ENCODE measurements at regions not wholly inside any gene's neighbourhood (a gene's known extent, or its start where the extent isn't known, plus 50 kb on each side); places are given as distances from the start of the nearest gene placed in this dataset.

DNA sequence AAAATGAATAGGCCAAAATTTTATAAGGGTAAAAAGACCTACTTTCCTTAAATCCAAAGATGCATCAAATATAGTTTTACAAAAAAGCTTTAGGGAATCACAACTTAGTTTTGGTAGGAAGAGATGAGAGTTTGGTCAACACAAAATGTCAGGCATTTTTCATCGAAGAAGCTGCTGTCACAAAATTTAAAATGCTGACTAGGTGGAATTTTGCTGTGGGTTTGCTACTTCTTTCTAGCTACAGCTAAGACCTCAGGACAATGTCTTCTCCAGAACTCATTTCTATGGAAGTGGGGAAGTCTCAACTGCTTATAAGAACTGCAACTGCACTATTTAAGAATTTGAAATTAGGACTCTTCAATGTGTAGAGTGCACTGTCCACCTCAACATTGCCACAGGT lies 351.1 kb downstream of the HAO1 start:
- ATAC-seq (replicated peaks), result no peak
- Mint-ChIP-seq H3K36me3 (ENCODE audit: insufficient read depth) (no peaks in the 10 kb centered on the region), H3K27me3 (no peaks in the 10 kb centered on the region), H3K27ac (no peak overlapping the region), H3K4me1 (ENCODE audit: low read depth in 2 of 2) (no peaks in the 10 kb centered on the region), H3K4me3 (no peak overlapping the region), H3K9me3 (peaks cover 4 to 7% of the 10 kb centered on the region in 2 donors)
- no peak for DNase-seq

DNA sequence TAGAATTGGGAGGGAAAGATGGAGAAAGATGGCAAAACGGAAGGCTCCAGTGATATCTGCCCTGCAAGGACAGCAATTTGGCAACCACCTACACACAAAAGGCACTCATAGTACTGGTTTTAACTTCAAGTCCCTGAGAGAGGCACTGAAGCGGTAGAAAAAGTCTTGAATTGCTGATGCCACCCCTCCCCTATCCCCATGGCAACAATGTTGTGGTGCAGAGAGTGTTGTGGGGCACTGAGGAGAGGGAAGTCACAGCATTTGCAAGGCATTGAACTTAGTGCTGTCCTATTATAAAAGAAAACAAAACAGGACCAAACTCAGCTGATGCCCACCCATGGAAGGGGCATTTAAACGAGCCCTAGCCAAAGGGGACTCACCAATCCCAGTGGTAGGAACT lies 343.7 kb downstream of the HAO1 start:
- Mint-ChIP-seq H3K4me1 (ENCODE audit: low read depth in 2 of 2) (no peaks in the 10 kb centered on the region), H3K4me3 (no peak overlapping the region), H3K9me3 (peaks cover 11 to 18% of the 10 kb centered on the region in 2 donors), H3K27ac (no peak overlapping the region), H3K27me3 (no peaks in the 10 kb centered on the region), H3K36me3 (ENCODE audit: insufficient read depth) (no peaks in the 10 kb centered on the region)
- DNase-seq (no peak), ATAC-seq (replicated peaks) (no peak)

DNA sequence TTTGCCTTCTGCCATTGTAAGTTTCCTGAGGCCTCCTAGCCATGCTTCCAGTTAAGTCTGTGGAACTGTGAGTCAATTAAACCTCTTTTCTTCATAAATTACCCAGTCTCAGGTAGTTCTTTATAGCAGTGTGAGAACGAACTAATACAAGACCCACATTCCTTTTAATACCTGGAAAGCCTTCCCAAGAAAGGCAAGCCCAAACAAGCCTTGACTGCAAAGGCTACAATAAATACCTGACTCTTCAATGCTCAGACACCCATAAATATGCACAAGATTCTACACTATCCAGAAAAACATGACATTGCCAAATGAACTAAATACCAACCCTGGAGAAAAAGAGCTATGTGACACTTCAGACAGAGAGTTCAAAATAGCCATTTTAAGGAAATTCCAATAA lies 338.8 kb downstream of the HAO1 start:
- Mint-ChIP-seq H3K9me3 (peaks cover 12 to 19% of the 10 kb centered on the region in 2 donors), H3K27me3 (no peaks in the 10 kb centered on the region), H3K36me3 (ENCODE audit: insufficient read depth) (no peaks in the 10 kb centered on the region), H3K27ac (no peak overlapping the region), H3K4me3 (no peak overlapping the region), H3K4me1 (ENCODE audit: low read depth in 2 of 2) (no peaks in the 10 kb centered on the region)
- DNase-seq (no peak), ATAC-seq (replicated peaks) (no peak)

DNA sequence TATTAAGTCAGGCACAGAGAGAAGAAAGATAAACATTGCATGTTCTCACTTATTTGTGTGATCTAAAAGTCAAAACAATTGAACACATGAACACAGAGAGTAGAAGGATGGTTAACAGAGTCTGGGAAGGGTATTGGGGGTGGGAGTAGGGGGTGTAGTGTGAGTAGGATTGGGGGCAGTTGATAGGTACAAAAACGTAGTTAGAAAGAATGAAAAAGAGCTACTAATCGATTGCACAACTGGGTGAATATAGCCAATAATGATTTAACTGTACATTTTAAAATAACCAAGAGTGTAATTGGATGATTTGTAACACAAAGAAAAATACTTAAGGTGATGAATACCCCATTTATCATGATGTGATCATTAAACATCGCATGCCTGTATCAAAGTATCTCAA lies 333.3 kb downstream of the HAO1 start:
- no peak overlapping the region for H3K27ac Mint-ChIP-seq
- H3K4me3 Mint-ChIP-seq, result no peak overlapping the region
- ATAC-seq (replicated peaks), result no peak
- DNase-seq, result no peak
- H3K36me3 Mint-ChIP-seq (ENCODE audit: insufficient read depth), result no peaks in the 10 kb centered on the region
- H3K4me1 Mint-ChIP-seq (ENCODE audit: low read depth in 2 of 2), result no peaks in the 10 kb centered on the region
- no peaks in the 10 kb centered on the region for H3K27me3 Mint-ChIP-seq
- peaks cover 7 to 8% of the 10 kb centered on the region in 2 donors for H3K9me3 Mint-ChIP-seq

DNA sequence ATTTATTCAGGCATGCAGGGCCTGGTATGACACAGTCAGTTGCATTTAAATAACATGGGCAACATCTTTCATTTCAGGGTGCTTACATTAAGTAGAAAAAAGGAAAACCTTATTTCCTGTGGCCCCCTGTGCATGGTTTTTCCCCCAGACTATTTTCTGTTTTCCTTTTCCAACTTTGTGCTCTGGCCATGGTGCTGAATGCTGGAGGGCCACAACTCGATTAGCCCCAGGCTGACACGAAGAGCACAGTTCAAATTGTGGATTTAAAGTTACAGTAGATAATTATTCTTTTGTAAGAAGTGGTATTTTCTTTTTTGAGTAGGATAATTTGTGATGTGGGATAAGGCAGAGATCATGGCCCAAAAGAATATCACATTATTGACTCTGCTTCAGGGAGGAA lies 332.0 kb downstream of the HAO1 start:
- ATAC-seq (replicated peaks), result no peak
- Mint-ChIP-seq H3K36me3 (ENCODE audit: insufficient read depth) (no peaks in the 10 kb centered on the region), H3K27me3 (no peaks in the 10 kb centered on the region), H3K4me3 (no peak overlapping the region), H3K27ac (no peak overlapping the region), H3K9me3 (peaks cover 6 to 7% of the 10 kb centered on the region in 2 donors), H3K4me1 (ENCODE audit: low read depth in 2 of 2) (no peaks in the 10 kb centered on the region)
- DNase-seq, result no peak

DNA sequence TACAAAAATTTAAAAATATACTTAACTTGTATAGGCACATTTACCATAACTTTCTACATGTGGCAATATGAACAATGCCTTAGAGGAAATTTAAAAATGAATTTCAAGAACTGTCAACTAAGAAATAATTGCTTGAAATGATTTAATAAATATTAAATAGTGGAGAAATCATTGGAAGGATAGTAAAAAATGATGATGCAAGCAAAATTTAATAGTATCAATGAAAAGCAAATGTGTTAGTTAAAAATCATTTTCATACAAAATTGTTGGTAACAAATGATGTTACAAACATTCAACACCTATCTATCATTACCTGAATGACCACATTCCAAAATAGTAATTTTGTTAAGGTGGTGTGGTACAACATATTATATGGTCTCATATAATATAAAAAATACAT lies 331.0 kb downstream of the HAO1 start:
- Mint-ChIP-seq H3K4me1 (ENCODE audit: low read depth in 2 of 2) (no peaks in the 10 kb centered on the region), H3K9me3 (peaks cover 6 to 7% of the 10 kb centered on the region in 2 donors), H3K4me3 (no peak overlapping the region), H3K36me3 (ENCODE audit: insufficient read depth) (no peaks in the 10 kb centered on the region), H3K27ac (no peak overlapping the region), H3K27me3 (no peaks in the 10 kb centered on the region)
- ATAC-seq (replicated peaks) (no peak), DNase-seq (no peak)

DNA sequence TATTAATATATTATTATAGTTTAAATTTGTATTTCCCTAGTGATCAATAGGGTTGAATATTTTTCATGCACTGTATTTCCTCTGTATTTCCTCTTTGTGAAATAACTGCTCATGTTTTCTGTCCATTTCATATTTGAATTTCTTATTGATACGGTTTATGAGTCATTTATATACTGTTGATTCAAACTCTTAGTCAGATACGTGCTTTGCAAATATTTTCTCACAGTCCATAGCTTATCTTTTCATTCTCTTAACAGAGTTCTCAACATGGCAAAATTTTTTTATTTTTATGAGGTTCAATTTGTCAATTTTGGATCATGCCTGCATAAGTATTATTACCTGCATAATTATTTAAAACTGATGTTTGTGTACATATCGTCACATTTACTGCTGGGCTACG lies 329.6 kb downstream of the HAO1 start:
- ATAC-seq (replicated peaks) (no peak), DNase-seq (no peak)
- H3K27ac Mint-ChIP-seq, result no peak overlapping the region
- H3K4me1 Mint-ChIP-seq (ENCODE audit: low read depth in 2 of 2), result no peaks in the 10 kb centered on the region
- no peak overlapping the region for H3K4me3 Mint-ChIP-seq
- no peaks in the 10 kb centered on the region for H3K36me3 Mint-ChIP-seq (ENCODE audit: insufficient read depth)
- H3K9me3 Mint-ChIP-seq, result peaks cover 7% of the 10 kb centered on the region in 2 donors
- no peaks in the 10 kb centered on the region for H3K27me3 Mint-ChIP-seq

DNA sequence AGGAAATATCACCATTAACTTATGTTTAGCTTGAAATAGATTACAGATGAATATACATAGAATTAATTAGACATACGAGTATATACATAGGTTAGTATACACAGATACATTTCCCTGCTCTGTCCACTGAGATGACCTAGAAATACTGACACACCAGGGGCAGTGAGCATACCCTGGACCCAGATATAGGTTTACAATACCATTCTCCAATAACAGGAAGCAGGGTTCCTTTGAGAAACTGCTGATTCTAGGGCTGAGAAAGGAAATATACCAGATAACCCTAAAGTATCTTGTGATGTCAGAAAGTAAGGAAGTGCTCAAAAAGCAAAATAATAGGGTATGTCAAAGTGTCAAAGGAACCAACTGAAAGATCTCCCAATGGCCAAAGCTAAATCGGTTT lies 322.5 kb downstream of the HAO1 start:
- Mint-ChIP-seq H3K27me3 (no peaks in the 10 kb centered on the region), H3K36me3 (ENCODE audit: insufficient read depth) (no peaks in the 10 kb centered on the region), H3K4me3 (no peak overlapping the region), H3K4me1 (ENCODE audit: low read depth in 2 of 2) (no peaks in the 10 kb centered on the region), H3K9me3 (peaks cover 0 to 9% of the 10 kb centered on the region in 2 donors), H3K27ac (no peak overlapping the region)
- DNase-seq (no peak), ATAC-seq (replicated peaks) (no peak)

DNA sequence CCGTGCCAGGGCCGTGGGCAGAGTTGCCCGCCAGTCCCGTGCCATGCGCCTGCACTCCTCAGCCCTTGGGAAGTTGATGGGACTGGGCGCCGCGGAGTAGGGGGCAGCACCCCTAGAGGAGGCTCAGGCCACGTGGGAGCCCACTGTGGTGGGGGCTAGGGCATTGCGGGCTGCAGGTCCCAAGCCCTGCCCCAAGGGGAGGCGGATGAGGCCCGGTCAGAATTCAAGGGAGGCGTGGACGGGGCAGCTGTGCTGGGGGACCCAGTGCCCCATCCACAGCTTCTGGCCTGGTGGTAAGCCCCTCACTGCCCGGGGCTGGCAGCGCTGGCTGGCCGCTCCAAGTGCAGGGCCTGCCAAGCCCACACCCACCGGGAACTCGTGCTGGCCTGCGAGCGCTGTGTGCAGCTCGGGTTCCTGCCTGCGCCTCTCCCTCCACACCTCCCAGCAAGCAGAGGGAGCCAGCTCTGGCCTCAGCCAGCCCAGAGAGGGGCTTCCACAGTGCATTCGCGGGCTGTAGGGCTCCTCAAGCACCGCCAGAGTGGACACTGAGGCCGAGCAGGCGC lies 317.8 kb downstream of the HAO1 start:
- no peak for DNase-seq
- ATAC-seq (replicated peaks), result no peak
- H3K9me3 Mint-ChIP-seq, result peaks cover 7 to 11% of the 10 kb centered on the region in 2 donors
- no peaks in the 10 kb centered on the region for H3K36me3 Mint-ChIP-seq (ENCODE audit: insufficient read depth)
- no peak overlapping the region for H3K27ac Mint-ChIP-seq
- H3K27me3 Mint-ChIP-seq, result no peaks in the 10 kb centered on the region
- no peak overlapping the region for H3K4me3 Mint-ChIP-seq
- no peaks in the 10 kb centered on the region for H3K4me1 Mint-ChIP-seq (ENCODE audit: low read depth in 2 of 2)

DNA sequence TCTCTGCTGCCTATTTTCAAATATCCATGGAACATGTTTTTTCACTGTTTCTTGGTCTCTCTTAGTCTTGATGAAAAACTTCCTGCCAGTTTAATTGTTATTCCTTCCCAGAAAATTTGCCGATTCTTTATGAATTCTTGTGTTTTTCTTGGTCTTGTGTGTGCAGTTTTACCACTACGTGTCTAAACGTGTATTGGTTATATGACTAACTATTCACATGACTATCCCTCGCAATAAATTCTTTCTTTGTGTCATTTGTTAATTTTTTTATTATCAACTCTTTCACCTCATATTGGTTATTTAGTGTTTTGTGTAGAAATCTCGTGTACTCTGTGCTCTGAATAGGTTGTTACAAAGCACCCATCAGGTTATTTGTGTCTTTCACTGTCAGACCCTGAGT lies 315.4 kb downstream of the HAO1 start:
- Mint-ChIP-seq H3K36me3 (ENCODE audit: insufficient read depth) (no peaks in the 10 kb centered on the region), H3K27me3 (no peaks in the 10 kb centered on the region), H3K4me3 (no peak overlapping the region), H3K4me1 (ENCODE audit: low read depth in 2 of 2) (no peaks in the 10 kb centered on the region), H3K9me3 (peaks cover 7 to 9% of the 10 kb centered on the region in 2 donors), H3K27ac (no peak overlapping the region)
- no peak for DNase-seq
- ATAC-seq (replicated peaks), result no peak

DNA sequence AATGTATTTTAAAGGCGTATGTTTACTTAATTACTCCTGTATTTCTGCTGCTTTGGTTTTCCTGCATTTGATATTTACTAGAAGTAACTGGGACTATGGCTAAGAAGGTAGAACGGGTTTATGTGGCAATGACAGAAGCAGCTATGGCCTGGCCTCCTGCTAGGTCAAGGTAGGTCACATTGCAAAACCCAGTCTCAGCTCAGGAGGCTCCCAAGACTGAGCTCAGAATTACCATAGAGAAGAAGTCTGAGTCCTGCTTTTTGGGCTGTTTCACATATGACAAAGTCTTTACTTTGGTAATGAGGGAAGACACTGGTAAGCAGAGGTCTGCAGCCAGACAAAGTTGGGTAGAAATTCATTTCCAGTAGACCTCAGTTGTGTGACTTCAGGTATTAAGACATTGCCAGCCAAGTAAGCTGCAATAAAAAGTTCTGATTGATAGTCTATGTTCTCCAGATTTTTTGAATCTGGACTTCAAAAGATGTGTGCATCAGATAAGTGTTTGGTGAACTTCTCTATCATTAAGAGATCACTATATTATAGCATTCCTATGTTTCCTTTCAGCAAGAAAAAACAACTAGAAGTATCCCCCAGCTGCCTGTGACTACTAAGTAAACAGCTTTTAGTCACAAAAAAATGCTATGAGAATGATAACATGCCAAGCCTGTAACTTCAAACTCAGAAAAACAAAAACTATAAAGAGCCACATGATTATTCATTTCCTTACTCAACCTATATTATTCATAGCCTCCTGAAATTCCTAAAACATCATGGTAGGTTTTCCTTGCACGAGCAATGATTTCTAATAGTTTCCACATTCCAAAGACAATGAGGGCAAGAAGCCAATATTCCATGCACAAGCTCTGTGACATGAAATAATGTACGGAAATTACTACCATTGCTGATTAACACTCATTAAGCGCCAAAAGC lies 312.3 kb downstream of the HAO1 start:
- no peak for DNase-seq
- no peaks in the 10 kb centered on the region for H3K4me1 Mint-ChIP-seq (ENCODE audit: low read depth in 2 of 2)
- H3K9me3 Mint-ChIP-seq, result peaks cover 7% of the 10 kb centered on the region in 2 donors
- no peak overlapping the region for H3K4me3 Mint-ChIP-seq
- ATAC-seq (replicated peaks), result no peak
- H3K36me3 Mint-ChIP-seq (ENCODE audit: insufficient read depth), result no peaks in the 10 kb centered on the region
- no peaks in the 10 kb centered on the region for H3K27me3 Mint-ChIP-seq
- no peak overlapping the region for H3K27ac Mint-ChIP-seq

DNA sequence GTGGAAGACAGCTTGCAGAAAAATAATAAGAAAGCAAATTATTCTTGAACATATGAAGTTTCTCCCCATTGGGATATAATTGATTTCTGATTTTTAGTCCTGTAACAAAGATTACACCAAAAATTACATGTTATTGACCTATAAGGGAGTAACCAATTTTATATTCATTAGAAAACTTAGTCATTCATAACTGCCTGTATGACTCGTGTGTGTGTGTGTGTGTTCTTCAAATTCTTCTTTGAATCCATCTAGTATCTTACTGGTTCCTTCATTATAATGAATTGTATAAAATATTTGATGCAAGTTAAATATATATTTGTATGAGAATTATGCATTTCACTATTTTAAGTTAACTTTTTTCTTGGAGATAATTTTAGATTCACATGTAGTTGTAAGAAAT lies 310.4 kb downstream of the HAO1 start:
- Mint-ChIP-seq H3K4me1 (ENCODE audit: low read depth in 2 of 2) (no peaks in the 10 kb centered on the region), H3K36me3 (ENCODE audit: insufficient read depth) (no peaks in the 10 kb centered on the region), H3K9me3 (peaks cover 7 to 8% of the 10 kb centered on the region in 2 donors), H3K27ac (no peak overlapping the region), H3K27me3 (no peaks in the 10 kb centered on the region), H3K4me3 (no peak overlapping the region)
- ATAC-seq (replicated peaks), result no peak
- no peak for DNase-seq

DNA sequence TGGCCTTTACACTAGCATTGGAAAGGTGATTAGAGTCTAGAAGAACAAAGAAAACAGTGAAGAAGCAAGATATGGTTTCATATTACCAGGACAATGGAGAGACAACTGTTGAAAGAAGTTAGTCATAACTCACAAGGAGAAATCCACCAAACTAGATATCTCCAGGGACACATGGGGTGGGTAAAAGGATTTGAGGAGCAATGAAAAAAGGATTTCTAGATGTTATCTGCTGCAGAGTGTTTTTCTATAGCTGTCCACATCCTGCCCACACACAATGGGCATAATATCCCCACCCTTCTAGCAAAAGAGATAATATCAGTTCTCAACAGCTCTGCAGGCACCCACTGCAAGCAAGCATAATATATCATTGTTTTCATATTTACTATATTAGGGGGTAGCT lies 303.1 kb downstream of the HAO1 start:
- Mint-ChIP-seq H3K4me1 (ENCODE audit: low read depth in 2 of 2) (no peaks in the 10 kb centered on the region), H3K27ac (no peak overlapping the region), H3K4me3 (no peak overlapping the region), H3K36me3 (ENCODE audit: insufficient read depth) (peaks cover 3% of the 10 kb centered on the region), H3K9me3 (peaks cover 0 to 10% of the 10 kb centered on the region in 2 donors), H3K27me3 (no peaks in the 10 kb centered on the region)
- ATAC-seq (replicated peaks) (no peak), DNase-seq (no peak)

Measured in effector memory CD8-positive, alpha-beta T cell (primary cell).